Liver (tissue), 3 donors: ENCODE measurements at regions not wholly inside any gene's neighbourhood (a gene's known extent, or its start where the extent isn't known, plus 50 kb on each side); places are given as distances from the start of the nearest gene placed in this dataset.

ENCODE experiments used
- CTCF ChIP-seq: fragments of 150-350 bp; IDR thresholded peaks from 2 replicates; pipeline ENCODE4 v1.5.1; 2017; ENCODE audit warnings: improper control_type of control experiment, low read depth, low read length; ENCODE audit not compliant: missing input control
- EGR1 ChIP-seq, 2 donors: IDR thresholded peaks; 2 replicates each; pipeline ENCODE4 v1.6.1; 2016 to 2018; ENCODE audit warnings: antibody characterized with exemption in 2 of 2, low read depth in 2 of 2
- FOXA1 ChIP-seq: IDR thresholded peaks from 2 replicates; pipeline ENCODE4 v1.6.1; 2016; ENCODE audit warnings: antibody characterized with exemption
- GABPA ChIP-seq, 2 donors: IDR thresholded peaks in 1 of 2; conservative IDR thresholded peaks in 1 of 2; 2 replicates each; pipeline ENCODE4 v1.6.1; 2016; ENCODE audit warnings: antibody characterized with exemption in 2 of 2, mild to moderate bottlenecking in 1 of 2, moderate library complexity in 1 of 2
- HNF4A ChIP-seq, 2 donors: conservative IDR thresholded peaks; 2 replicates each; pipeline ENCODE4 v1.6.1; 2016; ENCODE audit warnings: antibody characterized with exemption in 2 of 2, mild to moderate bottlenecking in 2 of 2
- RAD21 ChIP-seq, 2 donors: IDR thresholded peaks; 2 replicates each; pipeline ENCODE4 v1.6.1; 2016; ENCODE audit warnings: antibody characterized with exemption in 2 of 2, mild to moderate bottlenecking in 2 of 2
- REST ChIP-seq: IDR thresholded peaks from 2 replicates; pipeline ENCODE4 v1.6.1; 2016; ENCODE audit warnings: antibody characterized with exemption, mild to moderate bottlenecking
- SP1 ChIP-seq: IDR thresholded peaks from 2 replicates; pipeline ENCODE4 v1.6.1; 2018; ENCODE audit warnings: antibody characterized with exemption, mild to moderate bottlenecking
- YY1 ChIP-seq: IDR thresholded peaks from 2 replicates; pipeline ENCODE4 v1.6.1; 2016; ENCODE audit warnings: antibody characterized with exemption, mild to moderate bottlenecking
- TF ChIP-seq, protein P1 (sequence below): IDR thresholded peaks from 2 replicates; pipeline ENCODE4 v1.6.1; 2016; ENCODE audit warnings: antibody characterized with exemption
- TF ChIP-seq, protein P2 (sequence below): IDR thresholded peaks from 2 replicates; pipeline ENCODE4 v1.6.1; 2016; ENCODE audit warnings: antibody characterized with exemption
- donor health status: healthy.
- donor health status: healthy.

GRCh38 chr2:146235158-146235557 lies 1609.7 kb upstream of the ACVR2A start:
- no peak for TF ChIP-seq CTCF
- TF ChIP-seq REST = no peak
- TF ChIP-seq RAD21 (IDR thresholded peaks at IDR 0.05) = no peak
- TF ChIP-seq, protein P1, sequence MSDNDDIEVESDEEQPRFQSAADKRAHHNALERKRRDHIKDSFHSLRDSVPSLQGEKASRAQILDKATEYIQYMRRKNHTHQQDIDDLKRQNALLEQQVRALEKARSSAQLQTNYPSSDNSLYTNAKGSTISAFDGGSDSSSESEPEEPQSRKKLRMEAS = no peak
- TF ChIP-seq FOXA1 = no peak
- no peak for TF ChIP-seq EGR1 (IDR thresholded peaks at IDR 0.05; ENCODE audit: low read depth in 2 of 2)
- no peak for TF ChIP-seq GABPA (IDR thresholded peaks at IDR 0.05 in 1 of 2, conservative IDR thresholded peaks at IDR 0.05 in 1 of 2)
- TF ChIP-seq, protein P2, sequence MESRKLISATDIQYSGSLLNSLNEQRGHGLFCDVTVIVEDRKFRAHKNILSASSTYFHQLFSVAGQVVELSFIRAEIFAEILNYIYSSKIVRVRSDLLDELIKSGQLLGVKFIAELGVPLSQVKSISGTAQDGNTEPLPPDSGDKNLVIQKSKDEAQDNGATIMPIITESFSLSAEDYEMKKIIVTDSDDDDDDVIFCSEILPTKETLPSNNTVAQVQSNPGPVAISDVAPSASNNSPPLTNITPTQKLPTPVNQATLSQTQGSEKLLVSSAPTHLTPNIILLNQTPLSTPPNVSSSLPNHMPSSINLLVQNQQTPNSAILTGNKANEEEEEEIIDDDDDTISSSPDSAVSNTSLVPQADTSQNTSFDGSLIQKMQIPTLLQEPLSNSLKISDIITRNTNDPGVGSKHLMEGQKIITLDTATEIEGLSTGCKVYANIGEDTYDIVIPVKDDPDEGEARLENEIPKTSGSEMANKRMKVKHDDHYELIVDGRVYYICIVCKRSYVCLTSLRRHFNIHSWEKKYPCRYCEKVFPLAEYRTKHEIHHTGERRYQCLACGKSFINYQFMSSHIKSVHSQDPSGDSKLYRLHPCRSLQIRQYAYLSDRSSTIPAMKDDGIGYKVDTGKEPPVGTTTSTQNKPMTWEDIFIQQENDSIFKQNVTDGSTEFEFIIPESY = no peak
- TF ChIP-seq SP1 = no peak
- no peak for TF ChIP-seq HNF4A (conservative IDR thresholded peaks at IDR 0.05)
- no peak for TF ChIP-seq YY1
